IPS-11a (cell line): ENCODE measurements at regions not wholly inside any gene's neighbourhood (a gene's known extent, or its start where the extent isn't known, plus 50 kb on each side); places are given as distances from the start of the nearest gene placed in this dataset.

Source experiments
- H3K4me3 ChIP-seq: one replicate; pipeline ENCODE4 v1.5.1; 2013; ENCODE audit warnings: low read depth, low read length, control low read depth

DNA sequence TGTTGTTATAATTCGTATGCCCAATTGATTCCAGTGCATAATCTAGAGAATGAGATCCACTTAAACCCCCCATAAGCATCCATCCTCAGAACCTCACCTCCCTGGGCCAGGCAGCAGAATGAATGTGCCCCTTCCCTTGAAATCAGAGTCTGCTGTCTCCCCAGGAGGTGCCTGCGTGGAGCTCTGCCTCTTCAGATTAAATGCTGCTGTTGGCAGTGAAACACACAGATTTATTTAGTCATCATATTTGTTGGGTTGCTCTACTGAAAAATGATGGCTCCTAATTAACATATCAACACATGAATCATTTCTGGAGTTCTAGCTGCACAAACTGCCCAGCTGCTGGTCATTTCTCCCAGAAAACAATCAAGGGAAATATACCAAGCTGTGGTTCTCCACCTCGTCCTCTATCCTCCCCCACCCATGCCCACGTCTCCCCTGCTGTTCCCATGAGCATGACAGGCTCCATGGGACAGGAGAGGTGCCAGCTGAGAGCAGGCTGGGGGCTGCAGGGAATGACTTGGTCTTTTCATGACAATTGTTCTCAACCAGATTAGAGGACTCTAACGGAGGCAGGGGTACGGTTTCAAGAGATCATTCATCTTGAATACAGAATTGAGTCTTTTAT, 633.1 kb downstream of the CDH26 start:
- no peak overlapping the region for H3K4me3 ChIP-seq

DNA sequence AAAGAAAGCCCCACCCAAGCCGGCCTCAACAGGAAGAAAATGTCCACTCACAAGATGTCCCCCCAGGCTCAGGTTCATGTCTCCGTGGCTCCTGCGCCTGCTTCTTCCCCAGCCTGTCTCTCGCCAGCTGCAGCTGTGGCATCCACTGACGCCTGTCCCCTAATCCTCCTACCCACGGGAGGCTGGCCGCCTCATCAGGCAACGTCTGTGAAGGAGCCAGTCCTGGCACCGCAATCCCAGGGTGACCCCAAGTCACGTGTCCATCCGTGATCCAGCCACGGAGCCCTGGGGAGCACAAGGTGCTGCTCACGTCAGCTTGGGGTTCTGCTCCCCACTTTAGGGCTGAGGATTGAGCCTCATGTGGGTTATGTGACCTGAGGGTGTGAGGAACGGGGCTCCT, 640.3 kb downstream of the CDH26 start:
- no peak overlapping the region for H3K4me3 ChIP-seq

DNA sequence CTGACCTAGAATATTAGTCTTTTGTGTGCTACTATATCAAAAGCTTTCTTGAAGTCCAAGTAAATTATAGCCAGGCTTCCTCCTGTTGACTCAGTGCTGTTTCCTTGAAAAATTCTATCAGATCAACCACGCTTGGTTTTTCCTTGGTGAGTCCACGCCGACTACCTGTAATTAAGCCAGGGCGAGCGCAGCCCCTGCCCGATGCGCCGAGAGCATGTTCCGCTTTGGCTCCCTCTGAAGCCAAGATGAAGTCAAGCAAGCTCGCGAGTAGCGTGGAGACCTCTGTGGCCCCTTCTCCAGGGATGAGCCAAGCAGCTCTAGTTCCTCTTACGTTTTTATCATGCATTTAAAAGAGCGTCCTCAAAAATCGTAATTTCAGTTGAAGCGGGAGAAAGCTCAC, 641.2 kb downstream of the CDH26 start:
- no peak overlapping the region for H3K4me3 ChIP-seq

DNA sequence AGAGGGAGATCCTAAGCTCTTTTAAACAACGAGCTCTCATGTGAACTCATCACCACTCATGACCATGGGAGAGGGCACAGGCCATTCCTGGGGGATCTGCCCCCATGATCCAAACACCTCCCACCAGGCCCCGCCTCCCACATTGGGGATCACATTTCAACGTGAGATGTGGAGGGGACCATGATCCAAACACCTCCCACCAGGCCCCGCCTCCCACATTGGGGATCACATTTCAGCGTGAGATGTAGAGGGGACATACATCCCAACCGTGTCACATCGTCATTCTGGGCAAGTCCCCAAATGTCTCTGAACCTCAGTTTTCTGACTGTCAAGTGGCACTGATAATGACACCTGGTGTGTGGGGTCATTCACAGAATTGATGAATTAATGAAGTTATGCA, 641.8 kb downstream of the CDH26 start:
- H3K4me3 ChIP-seq, result no peak overlapping the region

DNA sequence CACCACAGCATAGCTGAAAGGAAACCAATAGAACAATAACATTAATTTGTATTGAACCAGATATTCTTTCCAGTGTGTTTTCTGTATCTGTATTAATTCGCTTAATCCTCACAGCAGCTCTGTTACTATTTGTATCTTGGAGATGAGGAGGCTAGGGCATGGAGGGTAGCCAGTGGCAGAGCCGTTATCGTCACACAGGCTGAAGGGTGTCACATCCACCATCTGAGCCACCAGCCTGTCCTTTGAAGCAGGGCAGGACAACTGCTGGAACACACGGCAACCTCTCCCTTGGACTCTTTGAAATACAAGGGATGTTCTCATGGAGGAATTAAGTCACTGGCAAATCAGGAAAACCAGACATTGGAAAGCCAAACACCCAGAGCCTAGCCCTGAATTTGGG, 628.0 kb upstream of the CDH4 start:
- no peak overlapping the region for H3K4me3 ChIP-seq

DNA sequence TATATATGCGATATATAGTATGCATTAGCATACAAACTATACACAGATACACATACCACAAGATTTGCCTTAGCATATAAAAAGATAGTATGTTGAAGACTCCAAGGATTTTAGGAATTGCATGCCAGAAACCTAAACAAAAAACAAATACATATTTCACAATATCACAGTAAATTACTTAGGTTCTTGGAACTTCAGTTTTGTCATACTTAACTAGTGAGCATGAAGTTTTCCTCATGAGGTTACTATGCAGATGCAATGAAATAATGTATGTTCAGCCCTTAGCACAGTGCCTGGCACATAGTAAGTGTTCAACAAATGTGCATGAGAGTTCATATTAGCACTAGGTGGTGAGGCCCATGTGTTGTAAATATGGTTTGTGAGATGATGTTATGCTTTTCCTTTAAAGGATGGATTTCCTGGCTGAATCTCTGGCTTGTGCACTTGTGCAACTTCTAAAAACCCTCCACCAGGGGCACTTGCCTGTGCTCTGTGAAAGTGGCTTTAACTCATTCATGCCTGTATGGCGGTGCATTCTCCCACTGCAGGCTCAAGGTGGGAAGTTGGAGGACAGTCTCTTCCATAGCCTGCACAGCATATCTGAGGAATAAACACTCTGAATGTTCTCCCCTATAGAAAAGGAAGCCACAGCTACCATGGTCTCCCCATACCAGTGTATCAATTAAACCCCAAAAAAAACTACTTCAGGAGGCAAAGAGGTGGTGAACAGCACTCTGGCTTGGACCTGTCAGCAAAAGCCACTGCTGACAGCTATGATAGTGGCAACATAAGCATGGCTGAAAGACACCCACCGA, 624.1 kb upstream of the CDH4 start:
- H3K4me3 ChIP-seq, result no peak overlapping the region

DNA sequence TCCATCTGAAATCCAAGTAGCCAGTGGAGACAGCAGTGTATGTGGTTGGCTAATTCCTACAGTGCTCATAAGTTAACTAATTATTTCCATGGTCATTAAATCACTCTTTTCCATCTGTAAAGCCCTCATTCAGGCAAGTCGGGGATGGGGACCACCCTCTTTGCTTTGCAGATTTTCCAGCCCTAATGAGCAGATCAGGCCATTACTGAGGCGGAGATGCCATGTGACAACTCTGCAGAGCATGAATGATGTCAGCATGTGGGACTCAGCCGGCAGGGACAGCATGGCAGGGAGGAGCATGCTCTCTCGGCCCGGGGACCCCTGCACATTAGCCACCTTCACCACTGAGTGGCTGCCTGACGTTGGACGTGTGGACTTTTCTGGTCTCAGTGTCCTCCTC, 623.3 kb upstream of the CDH4 start:
- no peak overlapping the region for H3K4me3 ChIP-seq

DNA sequence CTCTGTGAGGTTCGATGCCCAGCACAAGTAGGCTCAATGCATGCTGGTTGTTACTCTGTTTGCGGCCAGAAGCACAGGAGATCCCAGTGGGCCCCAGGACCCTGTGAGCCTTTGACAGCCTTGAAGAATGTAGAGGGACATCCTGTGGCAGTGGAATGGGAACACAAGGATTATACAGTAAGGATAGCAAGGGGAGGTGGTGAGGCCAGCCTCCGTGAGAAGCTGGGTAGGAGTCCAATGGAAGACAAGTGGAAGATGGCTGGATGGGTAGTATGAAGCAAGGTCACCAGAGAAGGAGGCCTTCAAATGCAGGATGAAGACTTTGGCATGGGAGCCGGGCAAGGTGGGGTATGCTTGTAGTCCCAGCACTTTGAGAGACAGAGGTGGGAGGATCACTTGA, 622.9 kb upstream of the CDH4 start:
- no peak overlapping the region for H3K4me3 ChIP-seq

DNA sequence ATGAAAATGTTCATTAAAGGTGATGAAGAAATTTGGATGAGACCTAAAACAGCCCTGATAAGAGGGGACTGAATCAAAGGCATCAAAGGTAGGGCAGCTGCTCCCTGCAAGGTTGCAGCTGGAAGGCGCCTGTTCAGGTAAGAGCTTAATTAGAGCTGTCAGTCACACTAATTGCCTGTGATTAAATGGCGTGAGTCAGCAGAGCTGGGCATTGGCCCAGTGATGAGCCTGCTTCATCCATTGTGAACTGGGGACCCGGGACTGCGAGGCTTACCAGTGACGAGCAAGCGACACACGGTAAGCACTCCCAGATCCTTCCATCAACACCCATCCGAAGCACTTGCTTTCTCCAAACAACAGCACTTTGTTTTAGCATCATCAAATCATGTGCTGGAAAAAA, 621.5 kb upstream of the CDH4 start:
- H3K4me3 ChIP-seq, result no peak overlapping the region

DNA sequence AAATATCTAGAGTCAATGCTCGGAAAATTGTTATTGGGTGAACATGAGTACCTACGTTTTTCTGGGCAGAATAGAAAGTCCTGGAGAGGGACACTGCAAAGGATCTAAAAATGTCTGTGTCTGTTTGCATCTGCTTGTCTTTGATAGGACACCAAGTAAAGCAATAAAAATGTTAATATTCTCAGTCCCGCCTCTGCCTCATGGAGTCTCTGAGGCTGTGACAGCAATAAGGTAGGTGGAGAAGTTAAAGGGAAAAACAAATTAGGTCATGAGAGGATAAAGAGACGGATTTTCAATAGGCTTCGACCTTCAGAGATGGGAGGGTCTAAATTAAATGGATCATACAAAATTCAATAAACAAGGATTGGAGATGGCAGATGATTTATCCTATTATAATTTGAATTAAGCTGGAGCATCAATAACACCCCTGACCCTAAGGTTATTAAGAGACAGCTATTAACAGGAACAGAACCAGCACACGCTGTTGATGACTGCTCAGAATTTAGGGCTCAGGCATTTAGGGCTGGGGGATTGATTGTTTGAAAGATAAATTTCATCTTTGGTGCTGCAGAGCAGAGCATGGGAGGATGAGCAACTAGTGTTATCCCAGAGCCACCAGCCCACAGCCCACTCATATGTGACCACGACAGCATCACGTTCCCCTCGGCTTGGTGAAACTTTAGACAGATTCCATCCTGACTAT, 620.3 kb upstream of the CDH4 start:
- no peak overlapping the region for H3K4me3 ChIP-seq

DNA sequence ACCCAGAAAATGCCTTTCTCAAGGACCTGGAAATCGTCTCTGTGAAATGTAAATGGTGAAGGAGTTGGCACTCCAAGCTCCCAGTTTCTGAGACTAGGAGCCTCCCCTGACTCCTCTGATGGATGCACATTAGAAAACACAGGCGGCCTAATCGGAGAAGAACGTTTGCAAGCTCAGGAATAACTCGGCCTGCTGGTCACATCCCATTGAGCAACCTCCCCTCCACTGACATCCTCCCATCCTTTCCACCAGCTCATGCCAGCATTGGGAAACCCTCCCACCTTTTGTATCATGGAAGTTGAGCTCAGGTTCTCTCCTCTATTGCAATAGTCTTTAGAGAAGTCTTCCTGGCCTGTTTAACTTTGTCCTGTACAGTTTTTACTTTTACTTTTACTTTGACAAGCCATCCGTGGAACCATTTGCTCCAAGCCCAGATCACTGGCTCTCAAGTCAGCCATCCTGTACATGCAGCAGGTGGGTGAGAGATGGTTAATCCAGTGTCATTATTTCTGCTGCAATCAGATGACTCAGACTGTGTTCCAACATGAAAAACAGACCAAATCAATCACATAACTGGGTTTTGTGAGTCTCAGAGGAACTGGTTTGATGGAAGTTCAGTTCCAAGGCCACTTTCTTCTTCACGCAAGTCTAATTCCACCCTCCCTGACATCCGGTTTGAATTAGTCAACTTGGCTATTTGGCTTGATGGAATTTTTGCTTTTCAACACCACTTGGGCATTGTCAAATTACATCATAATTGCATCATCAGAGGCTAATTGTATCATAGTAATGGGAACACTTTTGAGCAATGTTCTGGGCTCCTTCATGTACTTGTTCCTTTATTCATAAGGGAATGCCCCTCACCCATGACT, 619.4 kb upstream of the CDH4 start:
- no peak overlapping the region for H3K4me3 ChIP-seq

DNA sequence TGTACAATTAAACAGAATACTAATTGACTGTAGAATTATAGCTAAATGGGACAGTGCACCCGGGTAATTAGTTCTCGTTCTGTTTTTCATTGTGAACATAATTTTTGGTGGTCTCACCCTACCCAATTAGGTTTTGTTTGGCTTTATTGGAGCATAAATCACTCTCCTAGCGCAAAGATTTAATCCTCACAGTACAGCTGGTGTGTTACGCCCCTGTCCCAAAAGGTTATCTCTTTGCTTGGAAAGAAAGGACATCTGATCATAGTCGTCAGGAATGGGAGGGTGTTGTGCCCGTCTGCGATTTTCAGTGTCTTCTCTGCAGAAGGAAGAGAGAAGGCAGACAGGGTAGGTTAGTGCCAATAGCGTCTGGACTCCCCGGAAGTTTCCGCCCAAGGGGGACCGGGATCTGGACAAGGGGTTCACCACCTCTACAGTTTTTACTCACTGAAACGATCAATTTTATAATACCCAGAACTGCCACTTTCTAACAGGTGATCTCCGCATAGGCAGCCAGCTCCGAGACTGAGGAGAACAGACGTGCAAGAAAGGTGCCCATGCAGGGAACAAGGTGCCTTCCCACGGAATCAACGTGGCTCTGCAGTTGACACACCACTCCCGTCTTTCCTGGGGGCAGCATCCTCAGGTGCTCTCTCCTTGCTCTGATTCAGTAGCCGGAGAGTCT, 617.4 kb upstream of the CDH4 start:
- no peak overlapping the region for H3K4me3 ChIP-seq

DNA sequence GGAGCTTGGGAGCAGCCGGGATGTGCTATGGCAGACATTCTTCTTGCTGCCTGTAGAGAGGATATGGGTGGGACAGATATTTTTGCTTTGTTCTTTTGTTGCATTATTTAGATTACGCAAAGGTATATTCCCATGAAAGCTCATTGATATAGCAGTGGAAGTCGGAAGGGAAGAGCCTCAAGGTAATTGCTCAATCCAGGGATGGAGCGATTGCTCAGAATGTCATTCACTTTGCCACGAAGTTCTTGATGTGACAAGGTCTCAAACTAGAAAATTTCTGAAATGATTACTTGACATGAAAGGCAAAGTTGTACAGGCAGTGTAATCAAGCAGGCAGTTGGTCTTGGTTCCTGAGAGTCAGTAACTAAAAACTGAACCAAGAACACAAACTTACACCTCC, 615.6 kb upstream of the CDH4 start:
- no peak overlapping the region for H3K4me3 ChIP-seq

DNA sequence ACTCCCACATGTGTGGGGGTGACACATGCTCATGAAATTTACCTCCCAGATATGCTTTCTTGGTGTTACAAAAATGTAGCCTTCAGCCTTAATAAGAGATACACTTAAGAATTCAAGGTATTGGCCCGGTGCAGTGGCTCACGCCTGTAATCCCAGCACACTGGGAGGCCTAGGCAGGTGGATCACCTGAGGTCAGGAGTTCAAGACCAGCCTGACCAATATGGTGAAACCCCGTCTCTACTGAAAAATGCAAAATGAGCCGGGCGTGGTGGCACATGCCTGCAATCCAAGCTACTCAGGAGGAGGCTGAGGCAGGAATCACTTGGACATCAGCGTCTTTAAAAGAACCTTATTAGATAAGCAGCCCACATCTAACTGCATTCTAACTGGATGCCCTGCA, 614.3 kb upstream of the CDH4 start:
- no peak overlapping the region for H3K4me3 ChIP-seq

DNA sequence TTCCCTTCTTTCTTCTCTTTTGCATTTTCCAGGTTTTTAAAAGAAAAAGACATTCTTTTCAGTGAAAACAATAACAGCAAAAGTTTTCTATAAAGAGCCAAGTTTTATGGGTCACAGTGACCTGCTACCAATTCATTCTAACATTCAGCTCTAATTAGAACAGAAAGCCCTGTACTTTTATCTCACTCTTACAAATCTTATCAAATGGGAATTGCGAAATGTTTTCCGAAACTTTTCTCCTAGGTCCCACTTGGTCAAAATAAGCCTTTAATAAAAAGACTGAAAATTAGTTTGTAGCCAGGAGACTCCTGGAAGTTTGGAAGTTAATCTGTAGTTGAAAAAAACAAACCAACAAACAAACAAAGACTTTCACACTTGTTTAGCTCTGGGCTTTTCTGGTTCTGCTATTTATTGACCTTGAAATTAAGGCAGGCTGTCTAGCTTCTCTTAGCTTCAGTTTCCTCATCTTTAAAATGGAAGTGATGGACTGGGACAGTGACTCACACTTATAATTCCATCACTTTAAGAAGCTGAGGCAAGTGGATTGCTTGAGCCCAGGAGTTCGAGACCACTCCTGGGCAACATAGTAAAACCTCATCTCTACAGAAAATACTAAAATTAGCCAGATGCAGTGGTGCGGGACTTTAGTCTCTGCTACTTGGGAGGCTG, 613.5 kb upstream of the CDH4 start:
- no peak overlapping the region for H3K4me3 ChIP-seq

DNA sequence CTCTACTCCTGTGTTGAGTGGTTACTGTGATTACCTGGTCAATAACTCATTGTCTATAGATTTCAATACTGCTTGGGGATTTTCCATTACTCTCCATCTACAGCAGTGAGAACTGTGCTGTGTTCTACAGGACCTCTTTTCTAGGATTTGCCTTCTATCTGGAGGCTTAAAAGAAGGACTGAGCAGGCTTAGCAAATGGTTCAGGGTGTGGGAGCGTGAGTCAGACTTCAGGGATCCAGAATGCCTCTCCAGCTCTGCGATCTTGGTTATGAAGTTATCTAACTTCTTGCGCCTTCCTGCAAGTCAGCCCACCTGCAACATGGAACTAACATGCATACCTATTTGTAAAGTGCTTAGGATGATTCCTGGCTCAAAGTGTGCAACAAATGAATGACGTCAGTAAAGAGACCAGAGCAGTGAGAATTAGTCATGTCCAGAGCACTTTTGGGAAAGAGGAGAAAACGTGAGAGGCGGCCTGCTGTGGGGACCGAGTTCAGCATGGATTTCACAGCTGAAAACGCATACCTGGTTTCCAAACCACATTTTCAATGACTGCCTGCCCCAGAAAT, 610.1 kb upstream of the CDH4 start:
- H3K4me3 ChIP-seq, result no peak overlapping the region

DNA sequence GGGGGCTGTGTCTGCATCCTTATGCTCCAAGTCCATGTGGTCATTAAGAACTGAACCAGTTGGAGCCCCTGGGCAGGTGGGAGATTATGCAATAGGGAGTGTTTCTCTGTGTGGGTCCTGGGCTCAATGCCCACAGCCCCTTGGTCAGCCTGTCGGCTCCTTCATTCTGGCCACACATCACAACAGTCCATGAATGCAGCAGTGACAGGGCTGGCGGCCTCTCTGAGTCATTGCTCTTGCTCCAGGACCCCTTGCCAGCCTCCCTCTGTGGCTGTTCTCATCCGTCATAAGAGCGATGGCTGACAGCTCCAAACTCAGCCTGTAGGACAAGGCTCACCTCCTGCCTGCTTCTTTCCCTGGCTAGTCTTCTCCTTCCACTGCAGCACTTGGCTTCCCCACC, 609.5 kb upstream of the CDH4 start:
- H3K4me3 ChIP-seq, result no peak overlapping the region

DNA sequence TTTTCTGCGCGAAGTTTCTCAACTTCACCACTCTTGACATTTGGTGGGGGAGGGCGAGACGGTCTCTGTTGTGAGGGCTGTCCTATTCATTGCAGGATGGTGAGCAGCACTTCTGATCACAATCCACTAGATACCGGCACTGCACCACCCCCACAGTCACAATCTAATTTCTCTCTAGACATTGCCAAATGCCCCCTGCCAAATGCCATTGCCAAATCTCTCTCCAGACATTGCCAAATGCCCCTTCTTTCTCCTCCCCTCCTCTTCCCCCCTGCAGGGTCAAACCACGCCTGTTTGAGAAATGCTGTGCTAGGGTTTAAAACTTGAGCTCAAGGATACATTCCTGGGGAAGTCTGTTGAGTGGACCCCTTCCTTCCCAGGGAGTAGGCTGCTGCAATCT, 603.5 kb upstream of the CDH4 start:
- no peak overlapping the region for H3K4me3 ChIP-seq

DNA sequence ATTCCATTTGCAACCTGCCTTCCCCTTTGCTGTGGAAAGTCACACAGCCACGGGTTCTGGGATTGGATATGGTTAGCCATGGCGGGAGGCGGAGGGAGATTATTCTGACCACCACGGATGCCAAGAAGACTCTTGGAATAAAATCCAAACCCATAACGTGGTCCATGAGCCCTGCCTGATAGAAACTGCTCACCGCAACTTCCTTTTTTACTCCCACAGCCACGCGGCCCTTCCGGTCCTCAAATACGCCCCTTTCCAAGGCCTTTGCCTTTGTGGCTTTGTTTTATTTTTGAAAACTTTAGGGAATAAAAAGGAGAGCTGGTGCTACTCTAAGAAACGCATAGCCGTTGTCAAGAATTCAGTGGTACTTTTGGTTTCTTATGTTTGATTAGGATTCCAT, 602.5 kb upstream of the CDH4 start:
- no peak overlapping the region for H3K4me3 ChIP-seq

DNA sequence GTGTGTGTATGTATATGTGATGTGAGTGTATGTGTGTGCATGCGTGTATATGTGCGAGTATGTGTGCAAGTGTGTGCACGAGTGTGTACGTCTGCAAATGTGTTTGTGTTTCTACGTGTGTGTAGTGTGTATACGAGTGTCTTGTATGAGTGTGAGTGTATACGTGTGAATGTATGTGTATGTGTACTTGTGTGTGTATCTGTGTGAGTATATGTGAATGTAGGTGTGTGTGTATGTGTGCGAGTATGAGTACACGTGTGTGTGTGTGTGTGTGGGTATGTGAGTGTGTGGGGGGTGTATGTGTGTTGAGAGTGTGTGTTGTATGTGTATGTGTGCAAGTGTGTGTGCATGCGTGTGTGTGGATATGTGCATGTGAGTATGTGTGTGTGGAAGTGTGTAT, 602.0 kb upstream of the CDH4 start:
- H3K4me3 ChIP-seq, result no peak overlapping the region
